ES-I3 (cell line): ENCODE measurements at regions not wholly inside any gene's neighbourhood (a gene's known extent, or its start where the extent isn't known, plus 50 kb on each side); places are given as distances from the start of the nearest gene placed in this dataset.

Experiments
- H3K36me3 ChIP-seq: 2 replicates; pipeline ENCODE4 v1.6.1; 2013; ENCODE audit warnings: mild to moderate bottlenecking, low read length, control low read depth, moderate library complexity; ENCODE audit not compliant: insufficient read depth
- H3K4me1 ChIP-seq: 2 replicates; pipeline ENCODE4 v1.6.1; 2013; ENCODE audit warnings: mild to moderate bottlenecking, control low read depth, low read length; ENCODE audit not compliant: insufficient read depth
- H3K9ac ChIP-seq: 2 replicates; pipeline ENCODE4 v1.6.1; 2013; ENCODE audit warnings: low read depth, mild to moderate bottlenecking, low read length, moderate library complexity
- H3K9me3 ChIP-seq: 2 replicates; pipeline ENCODE4 v1.6.1; 2013; ENCODE audit warnings: mild to moderate bottlenecking, low read length, moderate library complexity; ENCODE audit not compliant: control insufficient read depth, insufficient read depth

- H3K4me1 ChIP-seq, result no peaks in the 10 kb centered on the region
- H3K36me3 ChIP-seq, result no peaks in the 10 kb centered on the region
- H3K9ac ChIP-seq, result no peak overlapping the region
- H3K9me3 ChIP-seq, result 0 out of 2 replicates have a peak, but pooled peaks cover 2% of the 10 kb centered on the region
These were observed 526.3 kb upstream of the FAM241A start for GRCh38 chr4:111618908-111619307.

- H3K4me1 ChIP-seq, result no peaks in the 10 kb centered on the region; the same call in 1 of the 2 replicates
- no peak overlapping the region for H3K9ac ChIP-seq
- H3K36me3 ChIP-seq, result no peaks in the 10 kb centered on the region
- no peaks in the 10 kb centered on the region for H3K9me3 ChIP-seq
These were observed 516.8 kb upstream of the FAM241A start for GRCh38 chr4:111628437-111628836.

- H3K9me3 ChIP-seq, result no peaks in the 10 kb centered on the region; the same call in 1 of the 2 replicates
- H3K4me1 ChIP-seq, result no peaks in the 10 kb centered on the region; the same call in 1 of the 2 replicates
- H3K36me3 ChIP-seq, result no peaks in the 10 kb centered on the region
- H3K9ac ChIP-seq, result no peak overlapping the region
These were observed 514.5 kb upstream of the FAM241A start for GRCh38 chr4:111630705-111631104.

GRCh38 chr4:111631215-111631999 lies 513.8 kb upstream of the FAM241A start:
- Histone ChIP-seq H3K4me1 (no peaks in the 10 kb centered on the region; the same call in 1 of the 2 replicates), H3K9me3 (no peaks in the 10 kb centered on the region; the same call in 1 of the 2 replicates), H3K9ac (no peak overlapping the region), H3K36me3 (no peaks in the 10 kb centered on the region)

- H3K9me3 ChIP-seq, result no peaks in the 10 kb centered on the region; the same call in 1 of the 2 replicates
- H3K9ac ChIP-seq, result no peak overlapping the region
- no peaks in the 10 kb centered on the region; the same call in 1 of the 2 replicates for H3K4me1 ChIP-seq
- no peaks in the 10 kb centered on the region for H3K36me3 ChIP-seq
These were observed 512.6 kb upstream of the FAM241A start for GRCh38 chr4:111632641-111633151.

- no peaks in the 10 kb centered on the region; the same call in 1 of the 2 replicates for H3K4me1 ChIP-seq
- no peaks in the 10 kb centered on the region; the same call in 1 of the 2 replicates for H3K9me3 ChIP-seq
- H3K36me3 ChIP-seq, result no peaks in the 10 kb centered on the region
- no peak overlapping the region for H3K9ac ChIP-seq
These were observed 511.5 kb upstream of the FAM241A start for GRCh38 chr4:111633663-111634266.

GRCh38 chr4:111635646-111636045 lies 509.6 kb upstream of the FAM241A start:
- no peak overlapping the region for H3K9ac ChIP-seq
- H3K4me1 ChIP-seq, result no peaks in the 10 kb centered on the region; the same call in 1 of the 2 replicates
- H3K36me3 ChIP-seq, result no peaks in the 10 kb centered on the region
- H3K9me3 ChIP-seq, result no peaks in the 10 kb centered on the region; the same call in 1 of the 2 replicates

GRCh38 chr4:111636961-111637585 lies 508.2 kb upstream of the FAM241A start:
- Histone ChIP-seq H3K4me1 (no peaks in the 10 kb centered on the region; the same call in 1 of the 2 replicates), H3K9ac (no peak overlapping the region), H3K9me3 (no peaks in the 10 kb centered on the region; the same call in 1 of the 2 replicates)

GRCh38 chr4:111639120-111639690 lies 506.0 kb upstream of the FAM241A start:
- no peaks in the 10 kb centered on the region for H3K36me3 ChIP-seq
- H3K9ac ChIP-seq, result no peak overlapping the region
- H3K4me1 ChIP-seq, result no peaks in the 10 kb centered on the region
- no peaks in the 10 kb centered on the region; the same call in 1 of the 2 replicates for H3K9me3 ChIP-seq

More at GRCh38 chr4:111636961-111637585, 508.2 kb upstream of the FAM241A start:
- H3K36me3 ChIP-seq, result no peaks in the 10 kb centered on the region

GRCh38 chr4:111639876-111640275 lies 505.4 kb upstream of the FAM241A start:
- no peaks in the 10 kb centered on the region; the same call in 1 of the 2 replicates for H3K9me3 ChIP-seq
- H3K36me3 ChIP-seq, result no peaks in the 10 kb centered on the region
- peak overlapping the region; percentile 8; the same call in 1 of the 2 replicates for H3K9ac ChIP-seq
- H3K4me1 ChIP-seq, result no peaks in the 10 kb centered on the region

- H3K4me1 ChIP-seq, result no peaks in the 10 kb centered on the region
- H3K36me3 ChIP-seq, result no peaks in the 10 kb centered on the region
- no peaks in the 10 kb centered on the region for H3K9me3 ChIP-seq
- H3K9ac ChIP-seq, result no peak overlapping the region
These were observed 503.3 kb upstream of the FAM241A start for GRCh38 chr4:111641813-111642579.

- Histone ChIP-seq H3K4me1 (peaks cover 28% of the 10 kb centered on the region), H3K36me3 (no peaks in the 10 kb centered on the region), H3K9ac (no peak overlapping the region), H3K9me3 (no peaks in the 10 kb centered on the region)
These were observed 497.2 kb upstream of the FAM241A start for GRCh38 chr4:111648056-111648455.

GRCh38 chr4:111649308-111649707 lies 495.9 kb upstream of the FAM241A start:
- no peaks in the 10 kb centered on the region for H3K36me3 ChIP-seq
- peaks cover 28% of the 10 kb centered on the region for H3K4me1 ChIP-seq
- no peak overlapping the region for H3K9ac ChIP-seq
- H3K9me3 ChIP-seq, result no peaks in the 10 kb centered on the region
